ENCODE measurements at regions not wholly inside any gene's neighbourhood (a gene's known extent, or its start where the extent isn't known, plus 50 kb on each side); places are given as distances from the start of the nearest gene placed in this dataset.

GRCh38 chr13:79043208-79043607 lies 362.8 kb downstream of the RBM26 start:
- no peak for TF ChIP-seq POLR2AphosphoS5 (IDR thresholded peaks at IDR 0.05; ENCODE audit: low read depth, low read length)
- no peak for TF ChIP-seq CTCF (IDR thresholded peaks at IDR 0.05)
- TF ChIP-seq MAX (IDR thresholded peaks at IDR 0.05; ENCODE audit: low read depth), result no peak
- TF ChIP-seq TAF1 (IDR thresholded peaks at IDR 0.05; ENCODE audit: borderline replicate concordance, low read depth, low read length), result no peak
- no peak for TF ChIP-seq JUND (IDR thresholded peaks at IDR 0.05)
- TF ChIP-seq YY1 (IDR thresholded peaks at IDR 0.05; ENCODE audit: low read depth), result no peak
- TF ChIP-seq FOXM1 (IDR thresholded peaks at IDR 0.05; ENCODE audit: low read depth), result no peak
- no peak for TF ChIP-seq EP300 (IDR thresholded peaks at IDR 0.05; ENCODE audit: borderline replicate concordance in 1 of 2, low read depth in 1 of 2, low read length in 1 of 2)
- no peak for TF ChIP-seq RAD21 (IDR thresholded peaks at IDR 0.05; ENCODE audit: low read length)
- no peak for TF ChIP-seq CHD2 (IDR thresholded peaks at IDR 0.05; ENCODE audit: low read length, partially characterized antibody)
- no peak for TF ChIP-seq FOXJ3 (CRISPR knock-in tag; IDR thresholded peaks at IDR 0.05)

Measured in SK-N-SH (cell line).